KMS-11 (cell line): ENCODE measurements at regions not wholly inside any gene's neighbourhood (a gene's known extent, or its start where the extent isn't known, plus 50 kb on each side); places are given as distances from the start of the nearest gene placed in this dataset.

ENCODE experiments used
- H2AFZ ChIP-seq: fragments of 200-600 bp; sonication (generic); 2 replicates; pipeline ENCODE4 v1.6.1; 2016; ENCODE audit warnings: antibody characterized with exemption, mixed run types, low read depth
- H3K27ac ChIP-seq: fragments of 200-600 bp; sonication (generic); 2 replicates; pipeline ENCODE4 v1.6.1; 2016; ENCODE audit warnings: mild to moderate bottlenecking, mixed run types
- H3K27me3 ChIP-seq: fragments of 200-600 bp; sonication (generic); 2 replicates; pipeline ENCODE4 v1.6.1; 2017; ENCODE audit warnings: mild to moderate bottlenecking, low read depth, mixed run types, moderate library complexity; ENCODE audit not compliant: insufficient read depth
- H3K36me3 ChIP-seq: fragments of 200-600 bp; sonication (generic); 2 replicates; pipeline ENCODE4 v1.6.1; 2017; ENCODE audit warnings: mild to moderate bottlenecking, mixed run types; ENCODE audit not compliant: insufficient read depth
- H3K4me1 ChIP-seq: fragments of 200-600 bp; sonication (generic); 2 replicates; pipeline ENCODE4 v1.6.1; 2016; ENCODE audit warnings: mild to moderate bottlenecking, low read depth, mixed run types; ENCODE audit not compliant: poor library complexity, severe bottlenecking
- H3K4me2 ChIP-seq: fragments of 200-600 bp; sonication (generic); 2 replicates; pipeline ENCODE4 v1.7.0; 2016; ENCODE audit warnings: mild to moderate bottlenecking, mixed run types
- H3K4me3 ChIP-seq: fragments of 200-600 bp; sonication (generic); IDR thresholded peaks from 2 replicates; pipeline ENCODE4 v1.6.1; 2017; ENCODE audit warnings: low read depth, low read length, mixed read lengths; ENCODE audit not compliant: insufficient read depth
- H3K79me2 ChIP-seq: fragments of 200-600 bp; sonication (generic); 2 replicates; pipeline ENCODE4 v1.6.1; 2016; ENCODE audit warnings: low read depth, mixed run types; ENCODE audit not compliant: insufficient read depth
- H3K9ac ChIP-seq: fragments of 200-600 bp; sonication (generic); 2 replicates; pipeline ENCODE4 v1.6.1; 2016; ENCODE audit warnings: mild to moderate bottlenecking, mixed run types
- H4K20me1 ChIP-seq: fragments of 200-600 bp; sonication (generic); 2 replicates; pipeline ENCODE4 v1.6.1; 2016; ENCODE audit warnings: mild to moderate bottlenecking, mixed run types; ENCODE audit not compliant: insufficient read depth
- TF ChIP-seq, protein P1 (sequence below): fragments of 200-600 bp; sonication (generic); conservative IDR thresholded peaks from 2 replicates; pipeline ENCODE4 v1.6.1; 2017; ENCODE audit warnings: low read depth, mild to moderate bottlenecking, antibody characterized with exemption, low read length, moderate library complexity, mixed read lengths

- Histone ChIP-seq H3K27me3 (no peaks in the 10 kb centered on the region), H3K4me3 (no peak overlapping the region), H3K4me1 (no peaks in the 10 kb centered on the region)
Observed at GRCh38 chr20:19096843-19097242, 115.6 kb upstream of the SLC24A3 start.

GRCh38 chr20:19098117-19098516, 114.3 kb upstream of the SLC24A3 start:
- H3K4me1 ChIP-seq = no peaks in the 10 kb centered on the region
- no peak overlapping the region for H3K4me2 ChIP-seq
- H3K4me3 ChIP-seq = no peak overlapping the region
- TF ChIP-seq, protein P1, sequence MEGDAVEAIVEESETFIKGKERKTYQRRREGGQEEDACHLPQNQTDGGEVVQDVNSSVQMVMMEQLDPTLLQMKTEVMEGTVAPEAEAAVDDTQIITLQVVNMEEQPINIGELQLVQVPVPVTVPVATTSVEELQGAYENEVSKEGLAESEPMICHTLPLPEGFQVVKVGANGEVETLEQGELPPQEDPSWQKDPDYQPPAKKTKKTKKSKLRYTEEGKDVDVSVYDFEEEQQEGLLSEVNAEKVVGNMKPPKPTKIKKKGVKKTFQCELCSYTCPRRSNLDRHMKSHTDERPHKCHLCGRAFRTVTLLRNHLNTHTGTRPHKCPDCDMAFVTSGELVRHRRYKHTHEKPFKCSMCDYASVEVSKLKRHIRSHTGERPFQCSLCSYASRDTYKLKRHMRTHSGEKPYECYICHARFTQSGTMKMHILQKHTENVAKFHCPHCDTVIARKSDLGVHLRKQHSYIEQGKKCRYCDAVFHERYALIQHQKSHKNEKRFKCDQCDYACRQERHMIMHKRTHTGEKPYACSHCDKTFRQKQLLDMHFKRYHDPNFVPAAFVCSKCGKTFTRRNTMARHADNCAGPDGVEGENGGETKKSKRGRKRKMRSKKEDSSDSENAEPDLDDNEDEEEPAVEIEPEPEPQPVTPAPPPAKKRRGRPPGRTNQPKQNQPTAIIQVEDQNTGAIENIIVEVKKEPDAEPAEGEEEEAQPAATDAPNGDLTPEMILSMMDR = no peak
- no peak overlapping the region for H3K27ac ChIP-seq
- H2AFZ ChIP-seq = no peak overlapping the region
- no peaks in the 10 kb centered on the region for H3K79me2 ChIP-seq
- H3K27me3 ChIP-seq = no peaks in the 10 kb centered on the region
- no peaks in the 10 kb centered on the region for H4K20me1 ChIP-seq
- H3K36me3 ChIP-seq = no peaks in the 10 kb centered on the region
- H3K9ac ChIP-seq = no peak overlapping the region

More at GRCh38 chr20:19096843-19097242, 115.6 kb upstream of the SLC24A3 start:
- H3K27ac ChIP-seq = no peak overlapping the region
- no peak overlapping the region for H2AFZ ChIP-seq
- no peak overlapping the region for H3K9ac ChIP-seq
- H3K4me2 ChIP-seq = no peak overlapping the region
- no peaks in the 10 kb centered on the region for H3K79me2 ChIP-seq
- no peaks in the 10 kb centered on the region for H4K20me1 ChIP-seq
- TF ChIP-seq, protein P1 = no peak
- H3K36me3 ChIP-seq = no peaks in the 10 kb centered on the region

- Histone ChIP-seq H3K4me2 (no peak overlapping the region), H3K27me3 (no peaks in the 10 kb centered on the region), H2AFZ (no peak overlapping the region), H3K9ac (no peak overlapping the region), H3K4me1 (no peaks in the 10 kb centered on the region), H3K36me3 (no peaks in the 10 kb centered on the region), H4K20me1 (no peaks in the 10 kb centered on the region), H3K4me3 (no peak overlapping the region), H3K79me2 (no peaks in the 10 kb centered on the region), H3K27ac (no peak overlapping the region)
- TF ChIP-seq, protein P1 = no peak
Observed at GRCh38 chr20:19098806-19099578, 113.5 kb upstream of the SLC24A3 start.

GRCh38 chr20:19099596-19100545, 112.6 kb upstream of the SLC24A3 start:
- H3K9ac ChIP-seq = no peak overlapping the region
- H3K4me3 ChIP-seq = no peak overlapping the region
- H3K36me3 ChIP-seq = no peaks in the 10 kb centered on the region
- peaks cover 4% of the 10 kb centered on the region for H3K4me1 ChIP-seq
- H3K4me2 ChIP-seq = no peak overlapping the region
- no peak overlapping the region for H3K27ac ChIP-seq
- no peaks in the 10 kb centered on the region for H3K79me2 ChIP-seq
- TF ChIP-seq, protein P1 = no peak
- H4K20me1 ChIP-seq = no peaks in the 10 kb centered on the region
- H2AFZ ChIP-seq = no peak overlapping the region
- H3K27me3 ChIP-seq = no peaks in the 10 kb centered on the region
